Body of pancreas (tissue), 4 donors: ENCODE measurements at regions not wholly inside any gene's neighbourhood (a gene's known extent, or its start where the extent isn't known, plus 50 kb on each side); places are given as distances from the start of the nearest gene placed in this dataset.

ENCODE experiments used
- ATAC-seq: fragments of 150-250 bp; one replicate; pipeline ENCODE4 v1.9.1; 2016
- DNase-seq, 4 donors: peaks; one replicate each; pipeline ENCODE4 v3.0.0-alpha.2; 2019
- H3K27ac ChIP-seq, 4 donors: fragments of 200-600 bp; sonication (generic); 1 replicate in 3 of 4; 2 replicates in 1 of 4; pipeline versions ENCODE4 v1.5.1 to v1.6.1; 2016 to 2019; ENCODE audit warnings: mild to moderate bottlenecking in 1 of 4, mixed read lengths in 1 of 4, moderate library complexity in 1 of 4
- H3K27me3 ChIP-seq, 2 donors: fragments of 200-600 bp; sonication (generic); one replicate each; pipeline ENCODE4 v1.6.0; 2016; ENCODE audit warnings: mild to moderate bottlenecking in 1 of 2
- H3K36me3 ChIP-seq, 2 donors: fragments of 200-600 bp; sonication (generic); replicated peaks in 1 of 2; 2 replicates each; pipeline ENCODE4 v1.5.1; 2016; ENCODE audit warnings: low read depth in 2 of 2; ENCODE audit not compliant: insufficient read depth in 1 of 2
- H3K4me1 ChIP-seq: fragments of 200-600 bp; sonication (generic); one replicate; pipeline ENCODE4 v1.6.0; 2016
- H3K4me3 ChIP-seq, 2 donors: fragments of 200-600 bp; sonication (generic); 1 replicate in 1 of 2; 2 replicates in 1 of 2; pipeline ENCODE4 v1.5.1; 2016 to 2019
- H3K9me3 ChIP-seq, 3 donors: fragments of 200-600 bp; sonication (generic); 1 replicate in 2 of 3; 2 replicates in 1 of 3; pipeline ENCODE4 v1.5.1; 2016
- POLR2A ChIP-seq, 3 donors: fragments of 450-650 bp; IDR thresholded peaks; one replicate each; pipeline ENCODE4 v1.6.1; 2016; ENCODE audit warnings: antibody characterized with exemption in 3 of 3, mild to moderate bottlenecking in 2 of 3
- WGBS, 2 donors: methylation state at CpG; one replicate each; pipeline ENCODE4 v1.1.5; 2017; 5-methylcytosine and 5-hydroxymethylcytosine counted together
- intact Hi-C: fragments of 100-400 bp; cut with DNase I; formaldehyde crosslinking; loops from one replicate; pipeline ENCODE4 v1.15.1; 2023
- TF ChIP-seq, protein P1 (sequence below), 7 experiments: fragments of 450-650 bp in 4 of 7; fragments of 200-600 bp in 3 of 7; sonication (generic) in 3 of 7; IDR thresholded peaks; one replicate each; pipeline ENCODE4 v1.5.1; 2016 to 2019; ENCODE audit warnings: antibody characterized with exemption in 7 of 7

DNA sequence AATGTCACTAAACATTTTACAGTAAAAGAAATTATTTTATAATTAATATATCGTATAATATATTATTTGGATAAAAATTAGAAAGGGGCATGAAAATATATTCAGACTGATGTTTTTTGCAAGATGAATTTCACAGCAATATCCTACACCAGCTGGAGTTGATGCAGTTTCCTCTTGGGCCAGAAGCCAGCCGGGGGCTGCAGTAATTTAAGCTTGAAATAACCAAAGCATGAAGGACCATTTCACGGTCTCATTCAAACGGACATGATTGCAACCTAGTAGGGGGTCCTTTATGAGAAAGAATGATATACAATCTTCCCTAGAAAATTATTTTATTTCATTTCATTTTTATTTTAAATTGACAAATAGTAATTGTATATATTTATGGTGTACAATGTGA lies 797.2 kb upstream of the PCDH9 start:
- Histone ChIP-seq H3K36me3 (no peaks in the 10 kb centered on the region), H3K4me3 (no peak overlapping the region), H3K27me3 (no peaks in the 10 kb centered on the region), H3K9me3 (no peaks in the 10 kb centered on the region), H3K4me1 (no peaks in the 10 kb centered on the region), H3K27ac (no peak overlapping the region)
- TF ChIP-seq POLR2A (IDR thresholded peaks at IDR 0.05) = no peak
- TF ChIP-seq, protein P1, sequence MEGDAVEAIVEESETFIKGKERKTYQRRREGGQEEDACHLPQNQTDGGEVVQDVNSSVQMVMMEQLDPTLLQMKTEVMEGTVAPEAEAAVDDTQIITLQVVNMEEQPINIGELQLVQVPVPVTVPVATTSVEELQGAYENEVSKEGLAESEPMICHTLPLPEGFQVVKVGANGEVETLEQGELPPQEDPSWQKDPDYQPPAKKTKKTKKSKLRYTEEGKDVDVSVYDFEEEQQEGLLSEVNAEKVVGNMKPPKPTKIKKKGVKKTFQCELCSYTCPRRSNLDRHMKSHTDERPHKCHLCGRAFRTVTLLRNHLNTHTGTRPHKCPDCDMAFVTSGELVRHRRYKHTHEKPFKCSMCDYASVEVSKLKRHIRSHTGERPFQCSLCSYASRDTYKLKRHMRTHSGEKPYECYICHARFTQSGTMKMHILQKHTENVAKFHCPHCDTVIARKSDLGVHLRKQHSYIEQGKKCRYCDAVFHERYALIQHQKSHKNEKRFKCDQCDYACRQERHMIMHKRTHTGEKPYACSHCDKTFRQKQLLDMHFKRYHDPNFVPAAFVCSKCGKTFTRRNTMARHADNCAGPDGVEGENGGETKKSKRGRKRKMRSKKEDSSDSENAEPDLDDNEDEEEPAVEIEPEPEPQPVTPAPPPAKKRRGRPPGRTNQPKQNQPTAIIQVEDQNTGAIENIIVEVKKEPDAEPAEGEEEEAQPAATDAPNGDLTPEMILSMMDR (IDR thresholded peaks at IDR 0.05) = no peak
- WGBS, 2 donors = 63 to 69% methylated on average over 4 of the region's 4 CpGs
- intact Hi-C loops = no loop called here
- no peak for ATAC-seq
- DNase-seq = no peak

DNA sequence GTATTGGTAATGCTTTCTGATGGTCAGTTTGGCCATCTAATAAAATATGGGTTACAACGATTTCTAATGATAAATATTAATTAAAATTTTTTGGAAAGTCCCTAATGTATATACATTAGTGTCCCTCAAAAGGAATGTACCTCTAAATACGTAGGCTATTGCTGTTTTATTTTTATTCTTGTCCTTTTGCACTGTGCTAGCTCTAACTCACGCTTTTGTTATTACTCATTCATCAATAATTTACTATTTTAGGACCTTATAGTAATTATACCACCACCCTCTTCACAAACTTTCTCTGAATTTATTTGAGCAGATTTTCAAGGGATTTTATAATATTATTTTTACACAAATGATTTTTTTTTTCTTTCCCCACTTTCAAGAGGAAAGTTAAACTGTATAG lies 795.9 kb upstream of the PCDH9 start:
- no peak overlapping the region for H3K27ac ChIP-seq
- DNase-seq (no peak), ATAC-seq (no peak)
- H3K9me3 ChIP-seq = no peaks in the 10 kb centered on the region
- WGBS, 2 donors = 43 to 46% methylated on average over 3 of the region's 3 CpGs
- intact Hi-C loops = no loop called here
- no peak overlapping the region for H3K4me3 ChIP-seq
- no peaks in the 10 kb centered on the region for H3K4me1 ChIP-seq
- no peak for TF ChIP-seq POLR2A (IDR thresholded peaks at IDR 0.05)
- TF ChIP-seq, protein P1 (IDR thresholded peaks at IDR 0.05) = no peak
- no peaks in the 10 kb centered on the region for H3K36me3 ChIP-seq
- no peaks in the 10 kb centered on the region for H3K27me3 ChIP-seq

DNA sequence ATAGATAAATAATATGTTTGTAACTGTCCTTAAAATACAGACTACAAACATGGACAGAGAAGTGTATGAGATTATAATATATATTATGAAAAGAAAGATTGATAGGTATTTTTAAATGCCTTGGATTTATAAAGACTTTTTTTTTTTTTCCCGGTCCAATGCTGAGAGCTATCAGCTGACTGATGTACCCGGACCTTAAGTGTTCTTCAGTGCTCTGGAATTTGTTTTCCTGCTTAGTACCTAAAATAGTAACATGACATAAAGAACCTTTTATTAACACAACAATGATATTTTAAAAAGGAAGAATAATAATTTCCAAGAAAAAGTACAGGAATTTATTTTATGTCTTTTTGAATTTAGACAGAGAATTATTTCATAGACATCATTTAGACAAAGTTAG lies 795.5 kb upstream of the PCDH9 start:
- TF ChIP-seq, protein P1 (IDR thresholded peaks at IDR 0.05) = no peak
- intact Hi-C loops = no loop called here
- no peaks in the 10 kb centered on the region for H3K27me3 ChIP-seq
- ATAC-seq (no peak), DNase-seq (no peak)
- H3K4me1 ChIP-seq = no peaks in the 10 kb centered on the region
- no peaks in the 10 kb centered on the region for H3K36me3 ChIP-seq
- H3K4me3 ChIP-seq = no peak overlapping the region
- WGBS, 2 donors = 55 to 63% methylated on average over 2 of the region's 2 CpGs
- H3K27ac ChIP-seq = no peak overlapping the region
- no peaks in the 10 kb centered on the region for H3K9me3 ChIP-seq

DNA sequence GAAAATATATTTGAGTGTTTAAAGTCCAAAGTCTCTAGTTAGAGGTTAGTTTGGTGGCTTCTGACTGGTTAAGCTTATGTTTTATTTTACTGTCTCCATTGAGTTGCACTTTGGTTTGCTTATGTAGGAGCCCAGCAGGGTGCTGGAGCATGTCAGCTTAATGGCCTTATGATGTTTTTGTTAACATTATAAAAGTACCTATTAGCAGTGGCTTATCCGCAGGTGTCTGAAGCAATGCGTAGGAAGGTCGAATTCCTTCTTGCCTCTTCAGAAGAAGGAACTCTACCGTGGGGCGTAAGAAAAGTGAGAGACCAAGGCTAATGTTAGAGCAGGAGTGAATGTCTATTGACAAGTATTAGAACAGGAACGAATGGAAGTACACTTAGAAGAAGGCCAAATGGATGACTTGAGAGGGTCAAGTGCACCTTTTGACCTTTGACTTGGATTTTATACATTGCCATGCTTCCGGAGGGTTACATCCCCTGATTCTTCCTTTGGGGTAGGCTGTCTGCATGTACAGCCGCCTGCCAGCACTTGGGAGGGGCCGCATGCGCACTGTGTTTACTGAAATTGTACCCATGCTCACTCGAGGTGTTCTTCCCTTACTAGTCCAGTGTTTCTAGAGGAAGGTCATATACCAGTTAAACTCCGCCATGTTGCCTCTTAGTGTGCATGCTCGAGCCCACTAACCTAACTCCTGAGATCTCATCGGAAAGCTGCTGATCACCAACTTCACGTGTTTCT lies 793.9 kb upstream of the PCDH9 start:
- no peaks in the 10 kb centered on the region for H3K9me3 ChIP-seq
- DNase-seq (no peak), ATAC-seq (no peak)
- H3K4me3 ChIP-seq = no peak overlapping the region
- H3K4me1 ChIP-seq = no peaks in the 10 kb centered on the region
- no peaks in the 10 kb centered on the region for H3K27me3 ChIP-seq
- TF ChIP-seq POLR2A (IDR thresholded peaks at IDR 0.05) = no peak
- TF ChIP-seq, protein P1 (IDR thresholded peaks at IDR 0.05) = no peak
- no peaks in the 10 kb centered on the region for H3K36me3 ChIP-seq
- 66 to 70% methylated on average over 15 of the region's 15 CpGs for WGBS, 2 donors
- intact Hi-C loops = no loop called here
- no peak overlapping the region for H3K27ac ChIP-seq

DNA sequence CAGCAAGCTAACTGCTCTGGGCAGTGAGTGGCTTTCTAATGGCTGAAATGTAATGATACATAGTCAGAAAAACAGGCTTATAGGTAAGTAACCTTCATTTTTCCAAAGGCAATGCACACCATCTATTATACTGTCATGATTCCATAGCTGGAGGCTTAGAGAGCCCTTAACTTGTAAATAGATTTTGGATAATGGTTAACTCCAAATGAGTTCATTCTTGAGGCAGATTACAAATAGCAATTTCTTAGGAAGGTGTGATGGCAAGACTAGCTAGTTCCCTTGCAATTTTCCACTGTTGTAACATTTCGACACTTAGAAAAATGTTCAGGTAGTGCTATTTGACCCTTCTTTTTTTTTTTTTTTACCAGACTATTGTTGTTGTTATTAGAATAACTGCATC lies 789.8 kb upstream of the PCDH9 start:
- no peak for DNase-seq
- TF ChIP-seq POLR2A (IDR thresholded peaks at IDR 0.05) = no peak
- TF ChIP-seq, protein P1 (IDR thresholded peaks at IDR 0.05) = no peak
- no peak overlapping the region for H3K4me3 ChIP-seq
- intact Hi-C loops = no loop called here
- no peaks in the 10 kb centered on the region for H3K4me1 ChIP-seq
- no peaks in the 10 kb centered on the region for H3K36me3 ChIP-seq
- no peak for ATAC-seq
- H3K27me3 ChIP-seq = no peaks in the 10 kb centered on the region
- WGBS, 2 donors = 19 to 20% methylated on average over 1 of the region's 1 CpG
- no peaks in the 10 kb centered on the region for H3K9me3 ChIP-seq
- H3K27ac ChIP-seq = no peak overlapping the region
